T follicular helper cell (primary cell): ENCODE measurements at regions not wholly inside any gene's neighbourhood (a gene's known extent, or its start where the extent isn't known, plus 50 kb on each side); places are given as distances from the start of the nearest gene placed in this dataset.

Experiments used
- DNase-seq: peaks from one replicate; pipeline ENCODE4 v3.0.0-alpha.2; 2020; ENCODE audit warnings: low read depth

GRCh38 chr12:91852634-91853033 is 293.0 kb downstream of the BTG1 start:
- no peak for DNase-seq

DNA sequence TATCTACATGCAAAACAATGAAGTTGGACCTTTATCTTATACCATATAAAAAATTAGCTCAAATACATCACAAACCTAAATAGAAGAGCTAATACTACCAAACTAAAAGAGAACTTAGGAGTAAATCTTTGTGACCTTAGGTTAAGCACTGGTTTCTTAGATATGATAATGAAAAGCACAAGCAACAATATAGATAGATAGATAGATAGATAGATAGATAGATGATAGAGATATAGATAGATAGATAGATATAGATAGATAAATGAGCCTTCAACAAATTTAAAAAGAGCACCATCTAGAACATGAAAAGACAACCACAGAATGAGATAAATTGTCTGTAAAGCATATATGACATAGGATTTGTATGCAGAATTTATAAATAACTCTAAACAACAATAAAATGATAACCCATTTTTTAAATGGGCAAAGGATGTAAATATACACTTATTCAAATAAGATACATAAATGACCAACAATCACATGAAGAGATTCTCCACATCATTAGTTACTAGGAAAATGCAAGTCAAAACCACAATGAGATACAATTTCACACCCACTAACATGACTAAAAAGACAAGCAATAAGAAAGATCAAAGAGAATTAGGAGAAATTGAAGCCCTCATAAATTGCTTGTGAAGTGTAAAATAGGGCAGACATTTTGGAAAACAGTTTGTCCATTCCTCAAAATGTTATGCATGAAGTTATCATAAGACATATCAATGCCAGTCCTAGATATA is 293.7 kb downstream of the BTG1 start:
- no peak for DNase-seq

- no peak for DNase-seq
Observed at GRCh38 chr12:91846466-91847055, 299.1 kb downstream of the BTG1 start.

DNA sequence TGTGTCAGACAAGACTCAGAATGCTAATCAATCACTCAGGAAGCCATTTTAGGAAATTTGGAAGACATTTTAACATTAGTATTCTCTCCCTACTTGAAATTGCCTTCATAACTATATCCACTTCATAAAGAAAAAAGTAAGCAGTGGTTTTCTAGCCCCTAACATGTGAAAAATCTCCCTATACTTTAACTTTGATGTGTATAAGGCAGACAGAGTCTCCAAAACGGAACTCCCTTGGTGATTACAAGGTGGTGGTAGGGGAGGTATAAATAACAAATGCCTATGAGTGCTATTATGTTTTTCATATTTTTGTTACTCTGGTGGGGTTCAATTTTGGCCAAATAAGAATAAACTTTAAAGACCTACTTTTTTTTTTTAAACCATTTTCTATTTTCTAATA is 300.3 kb downstream of the BTG1 start:
- DNase-seq, result no peak

- DNase-seq, result no peak
Observed at GRCh38 chr12:91841822-91842221, 303.8 kb downstream of the BTG1 start.

DNA sequence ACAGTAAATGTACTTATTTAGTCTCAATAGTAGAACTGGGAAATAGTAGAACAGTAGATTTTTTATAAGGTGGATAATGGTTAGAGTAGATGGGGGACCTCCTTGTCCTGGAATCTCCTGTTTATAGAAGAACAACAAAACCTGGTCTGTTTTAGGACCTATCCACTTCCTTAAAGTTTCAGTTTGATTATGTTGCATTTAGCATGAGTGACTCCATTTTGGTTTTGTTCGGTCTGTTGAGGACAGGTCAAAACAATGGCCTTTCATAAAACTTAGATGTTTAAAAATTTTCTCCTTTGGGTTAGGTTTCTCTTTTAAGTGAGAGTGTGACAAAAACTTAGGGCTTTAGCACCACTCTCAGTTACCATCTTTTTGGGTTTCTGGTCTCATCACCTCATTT is 308.9 kb downstream of the BTG1 start:
- no peak for DNase-seq

DNA sequence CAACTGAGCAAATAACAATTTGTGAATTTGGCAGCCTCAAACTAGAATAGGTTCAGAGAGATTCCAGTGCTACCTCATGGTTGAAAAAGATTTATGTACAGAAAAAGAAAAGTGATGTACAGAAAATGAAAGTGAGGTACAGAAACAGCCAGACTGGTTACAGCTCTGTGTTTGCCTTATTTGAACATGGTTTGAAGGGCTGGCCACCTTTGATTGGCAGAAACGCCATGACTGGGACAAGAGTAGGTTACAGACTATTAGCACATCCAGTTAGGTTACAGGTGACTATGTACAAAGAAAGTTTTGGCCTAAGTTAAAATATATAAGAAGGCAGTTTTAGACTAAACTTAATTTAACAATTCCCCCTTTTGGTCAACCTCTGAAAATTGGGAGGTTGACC is 309.4 kb downstream of the BTG1 start:
- no peak for DNase-seq

DNA sequence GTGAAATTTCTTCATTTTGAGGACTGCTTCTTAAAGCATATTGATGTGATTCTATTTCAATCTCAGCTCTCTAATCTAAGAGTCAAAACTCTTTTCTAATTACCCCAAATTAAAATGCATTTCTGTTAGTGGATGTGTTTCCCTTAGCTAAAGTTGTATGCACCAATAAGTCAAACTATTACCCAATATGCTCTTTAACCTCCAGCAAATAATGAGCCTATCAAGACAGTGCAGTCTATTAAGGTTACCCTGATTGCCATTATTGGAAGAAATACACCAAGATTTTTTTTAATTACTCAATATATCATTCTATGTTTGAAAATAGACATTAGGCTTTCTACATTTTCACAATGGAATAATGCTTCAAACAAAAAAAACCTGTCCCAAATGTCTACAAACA is 310.0 kb downstream of the BTG1 start:
- no peak for DNase-seq

DNA sequence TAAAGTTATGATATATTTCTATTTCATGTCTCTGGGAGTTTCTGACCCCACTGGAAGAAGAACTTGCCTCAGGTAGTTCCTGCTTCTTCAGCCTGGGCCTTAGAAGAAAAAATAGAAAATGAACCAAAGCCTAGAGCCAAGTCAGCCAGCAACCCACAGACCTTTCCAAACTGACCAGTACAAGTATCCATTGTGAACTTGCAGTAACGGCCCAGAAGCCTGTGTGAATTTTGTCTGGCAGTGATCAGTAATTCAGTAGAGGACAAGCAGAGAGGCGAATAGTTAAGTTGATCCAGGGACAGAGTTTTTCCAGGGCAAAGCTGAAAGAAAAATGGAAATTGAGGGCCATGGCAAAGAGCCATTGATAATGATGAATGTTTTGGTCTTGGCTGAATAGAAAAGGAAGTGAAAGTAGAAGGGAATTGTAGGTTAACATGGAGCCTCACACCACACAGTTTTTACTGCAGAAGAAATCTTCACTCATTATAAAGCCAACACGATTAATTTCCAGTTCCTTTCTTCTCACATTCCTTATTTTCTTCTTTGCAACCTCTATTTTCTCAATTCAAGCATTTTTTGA is 311.8 kb downstream of the BTG1 start:
- no peak for DNase-seq

- no peak for DNase-seq
Observed at GRCh38 chr12:91825999-91826398, 319.6 kb downstream of the BTG1 start.

- DNase-seq, result no peak
Observed at GRCh38 chr12:91824991-91825390, 320.7 kb downstream of the BTG1 start.

DNA sequence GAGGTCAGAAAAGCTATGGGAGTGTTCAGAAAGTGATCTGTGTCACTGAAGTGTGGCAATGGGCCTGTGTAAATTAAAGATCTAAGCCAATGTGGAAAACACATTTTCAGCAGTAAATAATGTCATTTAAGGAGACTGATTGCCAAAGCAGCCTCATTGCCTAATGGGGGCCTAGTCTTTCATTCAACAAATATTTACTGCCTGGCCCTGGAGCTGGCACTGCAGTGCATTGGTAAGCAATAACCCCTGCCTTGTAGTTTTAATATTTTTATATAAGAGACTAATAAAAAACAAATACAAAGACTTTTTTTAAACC is 326.6 kb downstream of the BTG1 start:
- no peak for DNase-seq

DNA sequence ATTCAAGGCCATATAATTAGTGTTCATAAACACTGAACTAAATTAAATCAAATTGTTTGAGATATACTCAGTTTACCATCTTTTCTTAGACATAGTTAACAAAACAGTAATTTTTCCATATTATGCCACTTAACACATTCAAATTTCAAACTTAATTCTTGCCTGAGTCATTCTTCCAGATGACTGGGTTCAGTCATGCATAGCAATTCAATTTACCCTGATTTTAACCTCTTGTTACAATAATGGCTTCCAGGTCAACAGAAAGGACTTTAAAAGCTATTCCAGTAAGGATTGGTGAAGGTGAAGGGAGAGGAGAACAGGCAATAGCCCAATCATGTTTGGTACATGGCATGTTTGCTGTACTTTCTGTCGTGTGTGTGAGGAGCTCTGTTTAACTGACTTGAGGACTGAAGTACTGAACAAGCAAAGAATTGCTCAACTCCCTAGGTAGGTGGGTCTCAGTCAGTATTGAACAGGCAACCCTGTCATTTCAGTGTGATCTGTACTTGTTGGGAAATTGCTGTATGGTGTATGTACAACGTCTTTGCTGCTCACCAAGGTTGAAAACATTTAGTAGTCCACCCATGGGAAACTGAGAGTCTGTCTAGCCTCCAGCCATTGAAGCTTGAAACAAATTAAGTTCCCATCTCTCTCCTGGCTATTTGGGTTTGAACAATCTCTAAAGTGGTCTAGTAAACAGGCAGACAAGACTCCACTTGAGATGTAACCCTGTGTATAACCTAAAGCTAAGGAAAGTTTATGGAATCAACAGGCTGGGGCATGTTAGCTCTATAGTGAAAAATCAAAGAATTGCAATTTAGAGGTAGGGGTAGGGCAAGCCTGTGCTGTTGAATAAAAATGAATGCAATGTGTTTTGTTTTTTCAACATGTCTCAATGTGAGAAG is 327.2 kb downstream of the BTG1 start:
- no peak for DNase-seq

DNA sequence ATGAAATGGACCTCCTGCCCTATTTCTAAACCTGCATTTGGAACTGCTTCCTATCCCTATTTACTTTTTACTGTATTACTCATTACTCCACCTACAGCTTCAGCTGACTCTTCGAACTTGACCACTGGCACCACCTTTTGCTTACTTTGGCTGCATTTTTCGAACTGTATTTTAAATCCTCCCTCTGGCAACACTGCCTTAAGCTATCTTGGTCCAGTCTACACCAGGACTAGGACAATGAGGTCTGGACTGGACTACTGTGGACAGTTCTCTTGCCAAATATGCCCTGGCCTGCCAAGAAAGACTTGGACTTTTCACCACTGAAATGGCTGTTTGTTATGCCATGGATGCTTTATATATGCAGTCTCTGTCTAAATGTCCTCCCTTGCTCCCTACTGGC is 328.1 kb downstream of the BTG1 start:
- DNase-seq, result no peak

DNA sequence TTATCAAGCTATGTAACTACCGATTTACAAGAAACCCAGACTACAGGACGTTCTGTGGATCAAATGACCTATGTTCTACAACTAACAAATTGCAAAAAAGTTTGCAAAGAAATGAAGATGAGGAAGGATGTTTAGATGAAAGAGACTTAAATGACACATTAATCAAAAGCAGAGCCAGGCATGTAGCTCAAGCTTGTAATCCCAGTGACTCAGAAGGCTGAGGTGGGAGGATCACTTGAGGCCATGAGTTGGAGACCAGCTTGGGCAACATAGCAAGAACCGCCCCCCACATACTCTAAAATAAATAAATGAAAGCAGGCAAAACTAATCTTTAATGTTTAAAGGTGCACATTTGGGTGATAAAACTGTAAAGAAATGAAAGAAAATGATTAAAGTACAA is 331.9 kb downstream of the BTG1 start:
- DNase-seq, result no peak

DNA sequence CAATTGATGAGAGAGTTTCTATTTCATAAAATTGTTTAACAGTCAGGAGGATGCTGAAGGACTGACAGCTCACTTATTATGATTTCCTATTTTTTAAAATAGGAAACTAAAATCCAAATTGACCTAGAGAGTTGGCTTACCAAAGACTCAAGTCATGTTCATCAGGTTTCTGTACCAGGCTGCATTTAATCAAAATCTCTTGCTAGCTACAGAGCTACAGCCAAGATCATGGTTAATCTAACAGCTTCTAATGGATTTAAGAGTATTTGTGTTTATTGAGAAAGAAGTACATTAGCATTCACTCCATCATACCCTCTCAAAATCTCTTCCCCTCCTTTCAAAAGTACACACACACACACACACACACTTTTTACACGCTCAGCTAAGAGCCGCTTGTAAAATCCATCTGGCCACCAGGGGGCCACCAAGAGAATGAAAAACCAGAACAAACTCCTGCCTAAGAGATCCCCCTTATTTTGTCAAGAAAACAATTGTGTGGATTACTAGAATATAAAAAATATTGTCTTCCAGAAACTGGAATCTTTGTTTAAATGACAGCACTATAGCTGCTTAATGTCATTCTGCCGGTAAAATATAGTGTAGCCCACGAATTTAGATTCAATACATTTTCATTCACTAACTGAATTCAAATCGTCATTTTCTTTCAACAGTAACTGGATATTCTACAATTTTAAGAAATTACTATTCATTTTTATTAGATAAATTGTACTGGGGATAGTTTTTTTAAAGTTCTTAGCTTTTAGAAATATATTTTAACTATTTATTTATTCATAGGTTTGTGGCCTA is 334.0 kb downstream of the BTG1 start:
- DNase-seq, result peak; percentile 55

DNA sequence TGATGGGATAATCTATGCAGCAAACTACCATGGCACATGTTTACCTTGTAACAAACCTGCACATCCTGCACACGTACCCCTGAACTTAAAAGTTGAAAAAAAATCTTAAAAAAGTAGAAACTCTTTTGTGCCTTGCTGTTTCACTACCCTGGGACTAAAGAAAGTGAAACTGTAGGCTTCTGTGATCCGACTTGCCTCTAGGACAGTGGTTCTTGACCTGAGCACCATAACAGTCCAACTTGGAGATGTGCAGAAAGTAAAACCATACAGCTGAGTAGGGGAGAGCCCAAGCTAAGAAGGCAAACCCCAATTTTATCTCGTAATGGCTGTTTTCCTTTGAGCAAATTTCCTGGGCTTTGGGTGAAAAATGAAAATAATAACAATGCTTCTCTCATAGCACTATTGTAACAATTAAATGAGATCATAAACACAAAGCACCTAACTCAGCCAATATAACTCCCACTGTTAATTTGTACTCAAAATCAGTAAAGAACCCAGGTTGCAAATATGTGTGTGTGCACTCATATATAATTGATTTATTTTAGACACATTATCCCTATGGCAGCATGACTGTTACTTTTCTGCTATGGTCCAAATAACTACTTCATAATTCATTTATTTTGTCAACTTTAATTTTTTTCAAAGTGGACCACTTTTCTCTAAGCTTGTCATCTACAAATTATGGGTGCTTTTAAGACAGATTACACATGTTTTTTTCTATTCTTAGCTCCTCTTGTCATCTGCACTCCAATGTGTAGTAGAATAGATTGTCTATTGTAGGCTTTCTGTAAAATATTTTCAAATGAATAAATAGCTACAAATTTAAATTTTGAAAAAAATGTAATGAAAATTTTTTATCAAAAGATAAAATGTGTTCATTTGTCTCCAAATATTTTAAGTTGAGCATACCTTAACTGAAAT is 334.9 kb downstream of the BTG1 start:
- DNase-seq, result no peak

GRCh38 chr12:91810077-91810476 is 335.6 kb downstream of the BTG1 start:
- DNase-seq, result no peak

GRCh38 chr12:91805031-91805430 is 340.6 kb downstream of the BTG1 start:
- no peak for DNase-seq

GRCh38 chr12:91804533-91804932 is 341.1 kb downstream of the BTG1 start:
- DNase-seq, result no peak

GRCh38 chr12:91801048-91801447 is 344.6 kb downstream of the BTG1 start:
- no peak for DNase-seq
